SK-N-SH (cell line): ENCODE measurements at regions not wholly inside any gene's neighbourhood (a gene's known extent, or its start where the extent isn't known, plus 50 kb on each side); places are given as distances from the start of the nearest gene placed in this dataset.
"Not testable (repeated sequence)": the region's sequence is repeated elsewhere in the genome, so short reads cannot be mapped to it uniquely, and the experiment has no call there.

ENCODE experiments used
- CTCF ChIA-PET: fragments of 300-600, 350-600 bp; formaldehyde crosslinking; extraction: SDS; loops from one replicate; lab custom pipeline; 2021; lab: Yijun Ruan, JAX
- POLR2A ChIA-PET: fragments of 350-600 bp; sonication (Branson Sonifier 250); formaldehyde crosslinking; extraction: SDS; loops from one replicate; lab custom pipeline; 2020; ENCODE audit warnings: antibody characterized with exemption, inconsistent platforms; lab: Yijun Ruan, JAX
- DNase-seq: peaks from one replicate; pipeline ENCODE4 v3.0.0; 2012
- H2AFZ ChIP-seq: fragments of 200-600 bp; sonication (generic); 2 replicates; pipeline ENCODE4 v1.8.1; 2016; ENCODE audit warnings: antibody characterized with exemption, mild to moderate bottlenecking, low read depth
- H3F3A ChIP-seq: fragments of 200-600 bp; sonication (generic); replicated peaks from 2 replicates; pipeline ENCODE3; 2016; ENCODE audit warnings: antibody characterized with exemption, mild to moderate bottlenecking; ENCODE audit not compliant: insufficient read depth
- H3K27ac ChIP-seq, 2 experiments: fragments of 200-500 bp in 1 of 2; fragments of 200-600 bp in 1 of 2; sonication (Bioruptor generic) in 1 of 2; sonication (generic), shearing (Covaris generic) in 1 of 2; 2 replicates each; pipeline versions ENCODE4 v1.5.1 to v1.6.1; 2014 to 2016; ENCODE audit warnings: low read depth in 2 of 2, inconsistent platforms in 1 of 2, low read length in 1 of 2, mild to moderate bottlenecking in 1 of 2, mixed read lengths in 1 of 2
- H3K27me3 ChIP-seq: fragments of 200-600 bp; sonication (generic), shearing (Covaris generic); 2 replicates; pipeline ENCODE4 v1.6.1; 2016; ENCODE audit warnings: mixed run types; ENCODE audit not compliant: insufficient read depth
- H3K36me3 ChIP-seq, 2 experiments: fragments of 200-500 bp in 1 of 2; fragments of 200-600 bp in 1 of 2; sonication (Bioruptor generic) in 1 of 2; sonication (generic) in 1 of 2; replicated peaks in 1 of 2; 2 replicates each; pipeline versions ENCODE3 to v1.5.1; 2014 to 2016; ENCODE audit warnings: low read length in 1 of 2, mild to moderate bottlenecking in 1 of 2; ENCODE audit not compliant: insufficient read depth in 2 of 2, control insufficient read depth in 1 of 2
- H3K4me1 ChIP-seq, 2 experiments: fragments of 200-500 bp in 1 of 2; fragments of 200-600 bp in 1 of 2; sonication (Bioruptor generic) in 1 of 2; sonication (generic), shearing (Covaris generic) in 1 of 2; 2 replicates each; pipeline versions ENCODE4 v1.5.1 to v1.6.1; 2014 to 2016; ENCODE audit warnings: low read depth in 1 of 2, low read length in 1 of 2, mixed run types in 1 of 2; ENCODE audit not compliant: insufficient read depth in 2 of 2, control insufficient read depth in 1 of 2
- H3K4me2 ChIP-seq: fragments of 200-600 bp; sonication (generic), shearing (Covaris generic); 2 replicates; pipeline ENCODE4 v1.6.1; 2017; ENCODE audit warnings: mixed run types
- H3K4me3 ChIP-seq, 2 experiments: fragments of 200-500 bp in 1 of 2; fragments of 200-600 bp in 1 of 2; sonication (Bioruptor generic) in 1 of 2; sonication (generic), shearing (Covaris generic) in 1 of 2; 2 replicates each; pipeline versions ENCODE4 v1.5.1 to v1.8.1; 2014 to 2016; ENCODE audit warnings: low read depth in 2 of 2, inconsistent platforms in 1 of 2, low read length in 1 of 2, mild to moderate bottlenecking in 1 of 2, mixed read lengths in 1 of 2, moderate library complexity in 1 of 2
- H3K79me2 ChIP-seq: fragments of 200-600 bp; sonication (generic); 2 replicates; pipeline ENCODE4 v1.8.1; 2017; ENCODE audit warnings: mild to moderate bottlenecking; ENCODE audit not compliant: insufficient read depth
- H3K9ac ChIP-seq: fragments of 200-600 bp; sonication (generic); 2 replicates; pipeline ENCODE4 v1.6.1; 2017; ENCODE audit warnings: mixed run types
- H3K9me2 ChIP-seq: fragments of 200-600 bp; sonication (generic); 2 replicates; pipeline ENCODE4 v1.6.1; 2017; ENCODE audit warnings: mixed run types
- H3K9me3 ChIP-seq: fragments of 200-600 bp; sonication (generic); 2 replicates; pipeline ENCODE4 v1.6.1; 2017; ENCODE audit warnings: mixed run types, mild to moderate bottlenecking, moderate library complexity
- H4K20me1 ChIP-seq: fragments of 200-600 bp; sonication (generic); 2 replicates; pipeline ENCODE4 v1.6.1; 2017; ENCODE audit warnings: mild to moderate bottlenecking, mixed run types; ENCODE audit not compliant: insufficient read depth
- ELF1 ChIP-seq: IDR thresholded peaks from 2 replicates; pipeline ENCODE4 v1.4.0; 2012
- EP300 ChIP-seq, 2 experiments: IDR thresholded peaks; 2 replicates each; pipeline versions ENCODE4 v1.4.0 to v1.6.1; 2012; ENCODE audit warnings: borderline replicate concordance in 1 of 2, low read depth in 1 of 2, low read length in 1 of 2
- EZH2phosphoT487 ChIP-seq: fragments of 200-600 bp; sonication (generic); IDR thresholded peaks from 2 replicates; pipeline ENCODE4 v1.6.1; 2017; ENCODE audit warnings: low read depth, mixed run types, mild to moderate bottlenecking, antibody characterized with exemption, moderate library complexity, borderline replicate concordance
- IRF3 ChIP-seq: fragments of 150-350 bp; IDR thresholded peaks from 2 replicates; pipeline ENCODE4 v1.6.1; 2016; ENCODE audit warnings: mild to moderate bottlenecking, low read depth, low read length
- POLR2AphosphoS5 ChIP-seq: IDR thresholded peaks from 2 replicates; pipeline ENCODE4 v1.6.1; 2012; ENCODE audit warnings: low read depth, low read length
- RXRA ChIP-seq: IDR thresholded peaks from 2 replicates; pipeline ENCODE4 v1.4.0; 2012; ENCODE audit warnings: low read depth, mild to moderate bottlenecking, borderline replicate concordance
- SIN3A ChIP-seq: IDR thresholded peaks from 2 replicates; pipeline ENCODE4 v1.6.1; 2012; ENCODE audit warnings: low read depth, mild to moderate bottlenecking, low read length, moderate library complexity, borderline replicate concordance
- TAF1 ChIP-seq: IDR thresholded peaks from 2 replicates; pipeline ENCODE4 v1.6.1; 2012; ENCODE audit warnings: low read depth, mild to moderate bottlenecking, low read length, moderate library complexity, borderline replicate concordance
- TCF12 ChIP-seq: IDR thresholded peaks from 2 replicates; pipeline ENCODE4 v1.4.0; 2012
- TEAD4 ChIP-seq: IDR thresholded peaks from 2 replicates; pipeline ENCODE4 v1.4.0; 2012; ENCODE audit warnings: mild to moderate bottlenecking, borderline replicate concordance; ENCODE audit not compliant: insufficient read depth
- USF1 ChIP-seq: IDR thresholded peaks from 2 replicates; pipeline ENCODE4 v1.4.0; 2012; ENCODE audit warnings: low read depth, borderline replicate concordance
- ZBTB33 ChIP-seq: IDR thresholded peaks from 2 replicates; pipeline ENCODE4 v1.4.0; 2012; ENCODE audit warnings: low read depth, borderline replicate concordance
- WGBS: methylation state at CpG from one replicate; pipeline ENCODE4 v1.1.6; 2017; ENCODE audit warnings: low lambda C conversion rate; 5-methylcytosine and 5-hydroxymethylcytosine counted together

GRCh38 chr2:144759746-144760145 lies 239.8 kb upstream of the ZEB2 start (continued):
- TF ChIP-seq EZH2phosphoT487 (no peak), ZBTB33 (no peak), TEAD4 (no peak), SIN3A (no peak), IRF3 (no peak), RXRA (no peak), ELF1 (no peak), POLR2AphosphoS5 (no peak)

- not testable (repeated sequence) for H3K9ac ChIP-seq, H3K9me2 ChIP-seq, H3K4me1 ChIP-seq, H3K4me2 ChIP-seq
- peak; percentile 52; the same call in 1 of the 2 replicates for TF ChIP-seq TCF12
- TF ChIP-seq, all 33 proteins: peak for 1; not testable (repeated sequence) for 32
- H3K4me3 ChIP-seq, CTCF ChIA-PET, H2AFZ ChIP-seq, POLR2A ChIA-PET, H3K36me3 ChIP-seq, H3F3A ChIP-seq, H3K79me2 ChIP-seq, H3K27me3 ChIP-seq, H3K9me3 ChIP-seq, H4K20me1 ChIP-seq, DNase-seq: not testable (repeated sequence)
- peak overlapping the region in 1 of 2 experiments; percentile 27; a peak in 1 of 4 replicates for H3K27ac ChIP-seq
Measured at GRCh38 chr2:144758196-144758595, 238.3 kb upstream of the ZEB2 start.

GRCh38 chr2:144753416-144753815 lies 233.5 kb upstream of the ZEB2 start:
- ChIA-PET POLR2A (no interaction called here), CTCF (interaction anchor here (0.6 kb wide), 1 partner anchor 1384 kb away, joined by 3 read pairs; no protein-coding TSS in a partner anchor)
- peak overlapping the region; percentile 43; the same call in 1 of the 2 replicates for H2AFZ ChIP-seq
- peaks cover 18% of the 10 kb centered on the region for H3K9me3 ChIP-seq
- no peaks in the 10 kb centered on the region for H3K27me3 ChIP-seq
- no peak overlapping the region for H3K4me2 ChIP-seq
- no peaks in the 10 kb centered on the region for H3F3A ChIP-seq
- H3K9ac ChIP-seq: no peak overlapping the region
- peaks cover 4% of the 10 kb centered on the region; the same call in 1 of the 2 replicates for H3K9me2 ChIP-seq
- H3K4me3 ChIP-seq: no peak overlapping the region
- TF ChIP-seq POLR2AphosphoS5 (no peak), USF1 (no peak), EP300 (IDR thresholded peaks at IDR 0.05; ENCODE audit: borderline replicate concordance in 1 of 2, low read depth in 1 of 2, low read length in 1 of 2) (no peak), TAF1 (no peak)
- 68% methylated on average over 3 of the region's 3 CpGs for WGBS
- no peaks in the 10 kb centered on the region for H3K4me1 ChIP-seq
- DNase-seq: no peak
- H4K20me1 ChIP-seq: no peaks in the 10 kb centered on the region
- no peaks in the 10 kb centered on the region for H3K79me2 ChIP-seq
- H3K36me3 ChIP-seq: peaks cover 0 to 14% of the 10 kb centered on the region in 2 experiments
- no peak overlapping the region for H3K27ac ChIP-seq
